ENCODE measurements at regions not wholly inside any gene's neighbourhood (a gene's known extent, or its start where the extent isn't known, plus 50 kb on each side); places are given as distances from the start of the nearest gene placed in this dataset.

DNA sequence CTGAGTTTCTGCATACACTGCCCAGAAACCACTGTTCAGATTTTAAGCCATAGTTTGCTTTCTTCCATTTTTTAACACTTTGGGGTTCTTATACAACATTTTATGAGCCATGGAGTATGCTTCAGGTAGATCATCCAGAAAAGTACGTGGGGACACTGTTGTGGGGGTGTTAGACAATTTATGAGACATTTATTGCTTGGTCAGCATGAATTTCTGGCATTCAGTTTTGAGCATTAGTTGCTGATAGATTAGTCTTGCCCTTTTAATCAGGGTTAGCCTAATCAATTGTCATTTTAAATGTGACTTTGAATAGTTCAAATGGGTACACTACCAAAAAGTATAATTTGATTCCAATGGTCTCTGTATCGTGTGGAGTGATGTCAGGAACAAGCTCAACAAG is 434.9 kb downstream of the GPM6A start:
- no TSS peak for BruUV-seq (replicated peaks)
- no peak for TF ChIP-seq EZH2phosphoT487 (IDR thresholded peaks at IDR 0.05; ENCODE audit: borderline replicate concordance, low read depth, low read length)
- TF ChIP-seq, protein P1, sequence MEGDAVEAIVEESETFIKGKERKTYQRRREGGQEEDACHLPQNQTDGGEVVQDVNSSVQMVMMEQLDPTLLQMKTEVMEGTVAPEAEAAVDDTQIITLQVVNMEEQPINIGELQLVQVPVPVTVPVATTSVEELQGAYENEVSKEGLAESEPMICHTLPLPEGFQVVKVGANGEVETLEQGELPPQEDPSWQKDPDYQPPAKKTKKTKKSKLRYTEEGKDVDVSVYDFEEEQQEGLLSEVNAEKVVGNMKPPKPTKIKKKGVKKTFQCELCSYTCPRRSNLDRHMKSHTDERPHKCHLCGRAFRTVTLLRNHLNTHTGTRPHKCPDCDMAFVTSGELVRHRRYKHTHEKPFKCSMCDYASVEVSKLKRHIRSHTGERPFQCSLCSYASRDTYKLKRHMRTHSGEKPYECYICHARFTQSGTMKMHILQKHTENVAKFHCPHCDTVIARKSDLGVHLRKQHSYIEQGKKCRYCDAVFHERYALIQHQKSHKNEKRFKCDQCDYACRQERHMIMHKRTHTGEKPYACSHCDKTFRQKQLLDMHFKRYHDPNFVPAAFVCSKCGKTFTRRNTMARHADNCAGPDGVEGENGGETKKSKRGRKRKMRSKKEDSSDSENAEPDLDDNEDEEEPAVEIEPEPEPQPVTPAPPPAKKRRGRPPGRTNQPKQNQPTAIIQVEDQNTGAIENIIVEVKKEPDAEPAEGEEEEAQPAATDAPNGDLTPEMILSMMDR (conservative IDR thresholded peaks at IDR 0.05; ENCODE audit: low read length) = no peak
- intact Hi-C loops (cut with micrococcal nuclease; ENCODE audit: unreplicated experiment) = no loop called here
- ChIA-PET POLR2A (no interaction called here), CTCF (ENCODE audit: unreplicated experiment) (no interaction called here)
- H2AFZ ChIP-seq (ENCODE audit: low read length) = no peak overlapping the region
- H4K20me1 ChIP-seq (ENCODE audit: insufficient read depth, low read length) = no peaks in the 10 kb centered on the region
- H3K9me3 ChIP-seq (ENCODE audit: low read length) = no peaks in the 10 kb centered on the region
- DNase-seq (ENCODE audit: low spot score) = no peak
- H3K4me2 ChIP-seq (ENCODE audit: low read length) = no peak overlapping the region
- H3K79me2 ChIP-seq (ENCODE audit: insufficient read depth, low read depth, low read length) = no peaks in the 10 kb centered on the region
- H3K4me3 ChIP-seq (ENCODE audit: low read depth, low read length, poor library complexity, severe bottlenecking) = no peak overlapping the region
- H3K9me2 ChIP-seq (ENCODE audit: insufficient read depth, low read length) = no peaks in the 10 kb centered on the region
- no peak overlapping the region for H3K27ac ChIP-seq (ENCODE audit: low read depth, low read length, poor library complexity, severe bottlenecking)
- H3K36me3 ChIP-seq (ENCODE audit: insufficient read depth, low read length) = no peaks in the 10 kb centered on the region
- peaks cover 12% of the 10 kb centered on the region for H3K4me1 ChIP-seq (ENCODE audit: insufficient read depth, low read length, poor library complexity, severe bottlenecking)

DNA sequence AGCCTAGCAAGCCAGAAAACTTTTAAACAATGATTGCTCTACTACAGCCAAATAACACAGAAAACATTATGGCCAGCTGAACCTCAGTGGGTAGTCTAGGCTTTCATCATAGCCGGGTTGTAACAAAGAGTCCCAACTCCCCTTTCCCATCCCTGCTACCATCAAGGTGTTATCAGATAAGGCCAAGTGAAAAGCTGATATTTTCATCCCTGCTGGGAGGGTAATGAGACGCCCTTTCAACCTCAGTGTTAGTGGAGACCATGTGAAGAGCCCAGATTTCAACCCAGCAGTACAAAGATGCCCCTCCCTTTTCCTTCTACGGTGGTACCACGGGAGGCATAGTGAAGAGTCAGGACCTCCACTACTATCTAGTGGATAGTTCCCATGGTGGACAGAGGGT is 433.7 kb downstream of the GPM6A start:
- H3K36me3 ChIP-seq (ENCODE audit: insufficient read depth, low read length) = no peaks in the 10 kb centered on the region
- POLR2A ChIA-PET = no interaction called here
- intact Hi-C loops (cut with micrococcal nuclease; ENCODE audit: unreplicated experiment) = no loop called here
- CTCF ChIA-PET (ENCODE audit: unreplicated experiment) = no interaction called here
- DNase-seq (ENCODE audit: low spot score) = no peak
- no peaks in the 10 kb centered on the region for H3K79me2 ChIP-seq (ENCODE audit: insufficient read depth, low read depth, low read length)
- H3K9me2 ChIP-seq (ENCODE audit: insufficient read depth, low read length) = no peaks in the 10 kb centered on the region
- H2AFZ ChIP-seq (ENCODE audit: low read length) = no peak overlapping the region
- no TSS peak for BruUV-seq (replicated peaks)
- no peaks in the 10 kb centered on the region for H4K20me1 ChIP-seq (ENCODE audit: insufficient read depth, low read length)
- no peak overlapping the region for H3K4me3 ChIP-seq (ENCODE audit: low read depth, low read length, poor library complexity, severe bottlenecking)
- TF ChIP-seq EZH2phosphoT487 (IDR thresholded peaks at IDR 0.05; ENCODE audit: borderline replicate concordance, low read depth, low read length) = no peak
- TF ChIP-seq, protein P1 (conservative IDR thresholded peaks at IDR 0.05; ENCODE audit: low read length) = no peak
- H3K9me3 ChIP-seq (ENCODE audit: low read length) = no peaks in the 10 kb centered on the region
- H3K27ac ChIP-seq (ENCODE audit: low read depth, low read length, poor library complexity, severe bottlenecking) = no peak overlapping the region
- no peak overlapping the region for H3K4me2 ChIP-seq (ENCODE audit: low read length)
- peaks cover 12% of the 10 kb centered on the region for H3K4me1 ChIP-seq (ENCODE audit: insufficient read depth, low read length, poor library complexity, severe bottlenecking)

GRCh38 chr4:175380841-175381240 is 431.2 kb downstream of the GPM6A start:
- no TSS peak for BruUV-seq (replicated peaks)
- Histone ChIP-seq H3K27ac (ENCODE audit: low read depth, low read length, poor library complexity, severe bottlenecking) (no peak overlapping the region), H3K4me1 (ENCODE audit: insufficient read depth, low read length, poor library complexity, severe bottlenecking) (no peaks in the 10 kb centered on the region), H3K9me3 (ENCODE audit: low read length) (no peaks in the 10 kb centered on the region), H4K20me1 (ENCODE audit: insufficient read depth, low read length) (no peaks in the 10 kb centered on the region), H3K9me2 (ENCODE audit: insufficient read depth, low read length) (no peaks in the 10 kb centered on the region), H3K79me2 (ENCODE audit: insufficient read depth, low read depth, low read length) (no peaks in the 10 kb centered on the region), H3K4me2 (ENCODE audit: low read length) (no peak overlapping the region), H2AFZ (ENCODE audit: low read length) (no peak overlapping the region), H3K4me3 (ENCODE audit: low read depth, low read length, poor library complexity, severe bottlenecking) (no peak overlapping the region), H3K36me3 (ENCODE audit: insufficient read depth, low read length) (no peaks in the 10 kb centered on the region)
- CTCF ChIA-PET (ENCODE audit: unreplicated experiment) = no interaction called here
- no peak for DNase-seq (ENCODE audit: low spot score)
- TF ChIP-seq, protein P1 (conservative IDR thresholded peaks at IDR 0.05; ENCODE audit: low read length) = no peak
- intact Hi-C loops (cut with micrococcal nuclease; ENCODE audit: unreplicated experiment) = no loop called here
- POLR2A ChIA-PET = no interaction called here

All from OCI-LY7 (cell line).